ENCODE measurements at regions not wholly inside any gene's neighbourhood (a gene's known extent, or its start where the extent isn't known, plus 50 kb on each side); places are given as distances from the start of the nearest gene placed in this dataset.
A peak's percentile ranks its signal among the peaks of the same experiment; 100 is the strongest.
"Not testable (repeated sequence)": the region's sequence is repeated elsewhere in the genome, so short reads cannot be mapped to it uniquely, and the experiment has no call there.

DNA sequence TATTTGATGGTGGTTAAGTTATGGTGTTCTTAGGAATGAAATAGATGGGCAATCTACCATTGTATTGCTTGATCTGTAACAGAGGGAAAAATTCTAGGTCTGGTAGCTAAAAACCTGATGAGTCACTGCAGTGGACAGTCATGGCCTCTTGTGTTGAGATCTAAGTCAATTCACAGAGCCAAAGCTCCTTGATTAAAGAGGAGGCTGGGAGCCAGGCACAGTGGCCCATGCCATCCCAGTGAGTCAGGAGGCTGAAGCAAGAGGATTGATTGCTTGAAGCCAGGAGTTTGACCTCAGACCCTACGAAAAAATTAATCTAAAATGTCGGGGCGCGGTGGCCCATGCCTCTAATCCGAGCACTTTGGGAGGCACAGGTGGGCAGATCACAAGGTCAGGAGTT lies 67.1 kb upstream of the KPNA3 start:
- DNase-seq (ENCODE audit: extremely low read depth, low read depth), result peak; percentile 49

DNA sequence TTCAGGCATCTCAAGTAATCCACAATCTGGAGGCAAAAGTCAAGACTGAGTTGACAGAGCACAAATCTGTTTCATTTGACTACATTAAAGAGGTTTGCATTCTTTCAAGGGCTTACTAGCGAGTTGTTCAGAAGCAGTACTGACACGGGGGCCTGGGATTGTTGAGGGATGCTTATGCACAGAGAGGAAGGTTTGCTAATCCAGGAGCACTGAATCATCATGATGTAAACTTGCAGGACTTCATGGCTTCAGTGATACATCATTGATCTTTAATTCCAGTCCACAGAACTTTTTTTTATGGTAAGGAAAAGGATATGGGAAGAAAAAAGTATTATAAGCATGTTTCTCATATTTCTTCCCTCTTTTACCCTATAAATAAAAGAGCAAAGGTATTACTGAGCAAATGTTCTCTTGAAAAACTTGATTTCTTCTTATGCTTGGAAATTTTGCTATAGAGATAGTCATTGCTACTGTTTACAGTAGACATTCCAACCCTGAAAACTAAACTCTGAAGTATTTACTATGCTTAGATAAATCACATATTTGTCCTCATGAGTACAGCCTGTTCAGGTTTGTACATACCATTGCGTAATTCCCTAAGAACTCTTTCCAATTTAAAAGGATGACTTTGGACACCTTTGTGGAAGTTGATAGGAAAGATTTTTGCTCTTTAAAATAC lies 65.8 kb upstream of the KPNA3 start:
- peak; percentile 70 for DNase-seq (ENCODE audit: extremely low read depth, low read depth)

- no peak for DNase-seq (ENCODE audit: extremely low read depth, low read depth)
Observed at GRCh38 chr13:49855930-49856329, 63.4 kb upstream of the KPNA3 start.

DNA sequence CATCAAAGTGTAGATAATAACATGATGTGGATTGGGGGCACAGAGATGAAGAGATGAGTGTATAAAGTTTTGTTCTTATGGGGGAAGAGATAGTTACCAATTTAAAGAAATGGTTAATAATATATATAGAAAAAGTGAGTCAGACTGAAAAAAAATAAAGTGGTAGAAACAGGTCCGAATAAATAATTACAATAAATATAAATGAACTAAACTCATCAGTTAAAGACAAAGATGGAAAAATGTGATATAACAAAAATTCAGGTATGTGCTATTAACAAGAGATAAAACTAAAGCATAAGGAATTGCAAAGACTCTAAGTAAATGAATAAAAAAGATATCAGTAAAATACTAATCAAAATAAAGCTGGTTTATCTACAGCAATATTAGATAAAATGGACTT lies 61.1 kb upstream of the KPNA3 start:
- DNase-seq (ENCODE audit: extremely low read depth, low read depth), result no peak

DNA sequence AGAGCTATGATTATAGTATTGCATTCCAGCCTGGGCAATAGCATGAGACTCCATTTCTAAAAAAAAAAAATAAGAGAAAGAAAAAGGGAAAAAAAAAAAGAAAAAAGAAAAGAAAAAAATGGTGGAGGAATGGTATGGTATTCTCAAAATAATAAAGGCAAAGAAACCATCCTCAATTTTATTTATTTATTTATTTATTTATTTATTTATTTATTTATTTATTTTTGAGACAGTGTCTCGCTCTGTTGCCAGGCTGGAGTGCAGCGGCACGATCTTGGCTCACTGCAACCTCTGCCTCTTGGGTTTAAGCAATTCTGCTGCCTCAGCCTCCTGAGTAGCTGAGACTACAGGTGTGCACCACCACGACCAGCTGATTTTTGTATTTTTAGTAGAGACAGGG lies 60.0 kb upstream of the KPNA3 start:
- DNase-seq (ENCODE audit: extremely low read depth, low read depth), result not testable (repeated sequence)

GRCh38 chr13:49844181-49844580 lies 51.7 kb upstream of the KPNA3 start:
- DNase-seq (ENCODE audit: extremely low read depth, low read depth), result no peak
